GM19351 (cell line): ENCODE measurements at regions not wholly inside any gene's neighbourhood (a gene's known extent, or its start where the extent isn't known, plus 50 kb on each side); places are given as distances from the start of the nearest gene placed in this dataset.

Experiments
- ATAC-seq: cut with Tn5 transposase; IDR thresholded peaks from one replicate; pipeline ENCODE4 v1.9.1; 2021; ENCODE audit warnings: mild to moderate bottlenecking, moderate library complexity; ENCODE audit not compliant: unreplicated experiment

DNA sequence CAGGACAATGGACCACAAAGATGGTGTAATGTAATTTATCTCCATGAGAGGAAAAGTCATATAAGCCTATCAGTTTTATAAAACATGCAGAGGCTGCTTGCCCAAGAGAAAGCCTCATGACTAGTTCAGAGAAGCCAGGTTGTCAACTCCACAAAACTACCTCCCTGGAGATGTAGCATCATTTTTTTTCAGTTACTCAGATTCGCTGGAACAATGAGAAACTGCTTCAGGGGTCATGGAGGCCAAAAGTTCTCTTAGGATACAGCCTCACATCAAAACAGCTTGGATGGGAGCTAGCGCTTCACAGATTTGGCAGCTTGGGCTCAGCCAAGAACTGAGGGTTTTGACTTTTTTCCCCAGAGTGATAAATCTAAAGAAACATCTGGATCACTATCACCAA lies 263.5 kb downstream of the INSIG2 start:
- no peak for ATAC-seq

DNA sequence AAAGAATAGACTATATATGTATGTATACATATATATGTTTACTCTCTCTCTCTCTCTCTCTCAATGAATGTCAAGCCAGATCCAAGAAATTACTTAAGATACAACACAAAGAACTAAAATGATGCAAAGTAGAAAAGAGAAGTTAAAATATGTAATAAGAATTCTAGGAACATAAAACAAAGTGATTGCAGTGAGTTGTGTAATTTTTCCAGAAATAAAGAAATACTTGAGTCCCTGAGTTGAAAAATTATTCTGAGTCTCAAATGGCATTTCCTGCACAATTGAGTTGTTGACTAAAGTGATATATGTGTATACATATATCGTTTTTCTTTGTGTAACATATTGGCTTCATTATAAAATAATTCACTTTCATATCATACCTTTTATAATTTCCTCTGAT lies 262.4 kb downstream of the INSIG2 start:
- no peak for ATAC-seq

DNA sequence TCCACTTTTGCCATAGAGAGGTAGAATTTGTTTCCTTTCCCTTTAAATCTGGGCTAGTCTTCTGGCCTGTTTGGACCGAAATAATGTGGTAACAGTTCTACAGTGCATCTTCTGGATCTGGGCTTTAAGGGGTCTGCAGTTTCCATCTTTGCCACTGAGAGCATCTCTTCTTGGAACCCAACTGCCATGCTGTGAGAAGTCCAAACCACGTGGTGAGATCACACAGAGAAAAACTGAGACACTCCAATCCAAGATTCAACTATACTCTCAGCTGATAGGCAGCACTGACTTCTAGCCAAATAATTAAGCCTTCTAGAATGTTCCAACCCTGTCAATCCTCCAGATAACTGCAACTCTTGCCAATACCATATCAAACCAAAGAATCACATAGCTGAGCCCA lies 261.1 kb downstream of the INSIG2 start:
- no peak for ATAC-seq

DNA sequence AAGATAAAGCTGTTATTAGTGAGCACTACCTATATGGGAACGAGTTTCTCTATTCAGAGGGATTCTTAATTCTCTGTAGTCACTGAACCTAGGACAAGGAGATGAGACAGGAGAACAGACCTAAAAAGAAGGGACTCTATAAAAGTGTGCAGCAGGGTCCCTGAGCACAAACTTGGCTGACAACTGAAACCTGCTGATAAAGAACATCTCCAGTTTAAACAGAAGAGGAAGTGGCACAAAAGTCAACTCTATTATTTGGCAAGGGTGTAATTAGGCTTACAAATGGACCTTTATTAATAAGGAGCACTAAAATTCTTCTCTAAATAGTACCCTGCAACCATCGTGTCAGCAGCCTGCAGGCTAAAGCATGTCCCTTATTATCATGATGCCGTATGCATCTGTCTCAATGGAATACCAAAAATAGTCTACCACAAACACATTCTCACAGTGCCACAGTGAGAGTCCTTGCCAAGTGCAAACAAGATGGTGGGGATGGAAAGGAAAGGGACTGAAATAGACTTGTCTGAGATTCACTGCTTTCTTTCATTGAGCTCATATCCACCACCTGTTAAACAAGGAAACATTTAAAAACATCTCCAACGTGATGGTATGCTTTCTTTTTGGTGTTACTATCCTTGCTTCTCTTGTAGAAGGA lies 260.2 kb downstream of the INSIG2 start:
- no peak for ATAC-seq

DNA sequence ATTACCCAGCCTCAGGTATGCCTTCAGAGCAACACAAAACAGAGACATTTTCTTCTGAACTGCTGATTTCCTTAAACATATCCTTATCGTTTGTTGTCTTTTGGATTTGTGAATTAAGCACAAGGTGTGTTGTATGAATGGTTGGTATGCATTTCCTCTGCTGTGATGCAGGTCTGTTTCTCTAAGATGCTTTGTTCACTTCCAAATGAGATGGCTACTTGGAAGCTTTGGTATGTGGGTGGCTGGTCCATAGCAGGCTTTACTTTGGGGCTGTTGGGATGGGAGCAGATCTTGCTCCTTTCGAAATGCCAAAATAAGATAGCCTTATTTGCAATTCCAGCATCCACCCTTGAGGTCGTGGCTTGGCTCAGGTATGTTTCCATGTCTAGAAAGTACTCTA lies 257.2 kb downstream of the INSIG2 start:
- ATAC-seq: no peak

DNA sequence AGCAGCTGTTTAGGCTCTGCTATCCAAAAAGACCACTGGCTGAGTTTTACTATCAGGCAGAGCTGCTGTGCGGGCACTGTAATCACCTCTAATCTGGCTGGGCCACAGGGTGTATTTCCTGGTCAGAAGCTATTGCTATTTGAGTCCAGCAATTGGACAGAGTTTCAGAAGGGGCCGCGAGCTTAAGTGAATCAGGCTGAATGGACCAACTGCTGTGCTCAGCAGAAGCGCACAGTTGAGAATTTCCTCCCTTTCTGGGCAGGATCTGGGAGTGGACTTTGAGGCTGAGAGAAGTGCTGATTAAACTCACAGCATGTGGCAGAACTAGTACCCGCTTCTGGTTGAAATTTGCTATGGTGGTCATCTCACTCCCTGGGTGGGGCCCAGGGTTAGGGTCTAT lies 251.8 kb downstream of the INSIG2 start:
- ATAC-seq: no peak

DNA sequence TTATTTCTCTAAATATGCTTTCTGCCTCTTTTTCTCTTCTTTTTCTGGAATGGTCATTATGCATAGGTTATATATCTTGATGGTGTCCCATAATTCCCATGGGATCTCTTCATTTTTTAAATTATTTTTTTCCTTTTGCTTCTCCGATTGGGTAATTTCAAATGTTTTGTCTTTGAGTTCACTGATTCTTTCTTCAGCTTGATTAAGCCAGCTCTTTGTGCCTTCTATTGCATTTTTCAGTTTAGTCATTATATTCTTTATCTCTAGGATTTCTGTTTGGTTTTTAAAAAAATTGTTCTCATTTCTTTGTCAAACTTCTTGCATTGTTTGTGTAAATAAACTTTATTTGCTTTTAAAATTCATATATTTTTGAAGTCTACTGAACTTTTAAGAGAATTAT lies 251.1 kb downstream of the INSIG2 start:
- ATAC-seq: no peak

DNA sequence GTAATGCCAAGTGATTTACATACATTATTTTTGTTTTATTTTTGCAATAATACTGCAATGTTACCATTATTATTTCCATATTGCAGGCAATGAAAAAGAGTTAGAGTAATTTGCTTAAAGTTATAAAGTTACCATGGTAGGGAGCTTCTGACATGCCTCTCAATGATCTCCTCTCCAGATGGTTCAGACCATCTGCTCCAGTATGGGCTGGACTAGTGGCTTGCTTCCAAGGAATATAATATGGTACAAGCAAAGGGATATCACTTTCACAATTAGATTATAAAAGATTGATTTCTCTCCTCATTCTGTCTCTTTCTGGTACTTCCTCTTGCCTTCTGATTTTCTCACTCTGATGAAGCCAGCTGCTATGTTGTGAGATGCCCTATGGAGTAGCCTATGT lies 245.4 kb downstream of the INSIG2 start:
- no peak for ATAC-seq

DNA sequence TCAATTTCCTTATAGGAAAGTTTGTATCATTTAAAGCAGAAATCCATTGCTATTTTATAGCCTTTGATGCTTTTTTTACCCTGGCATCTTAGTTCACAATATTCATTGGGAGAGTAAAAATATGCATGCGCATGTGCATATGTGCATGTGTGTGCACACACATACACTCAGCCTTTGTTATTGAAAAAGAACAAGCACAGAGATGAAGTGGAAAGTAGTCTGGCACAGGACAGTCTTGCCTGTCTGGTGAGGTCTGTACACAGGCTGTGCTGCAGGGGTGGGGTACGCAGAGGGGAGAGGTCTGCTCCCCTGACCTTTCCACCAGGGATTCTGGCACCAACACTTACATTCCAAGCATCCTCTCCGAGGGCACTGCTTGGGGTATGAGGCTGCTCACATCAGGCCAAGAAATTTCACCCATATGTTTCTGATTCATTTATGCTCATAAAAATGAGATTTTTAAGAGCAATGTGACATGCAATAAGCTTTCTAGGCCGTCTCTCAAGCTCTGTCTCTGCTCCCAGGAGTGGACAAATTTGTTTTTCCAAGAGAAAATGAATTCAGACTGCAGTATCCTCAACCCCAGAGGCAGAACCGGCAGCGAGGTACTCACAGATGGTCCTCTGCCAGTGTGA lies 237.2 kb downstream of the INSIG2 start:
- ATAC-seq: no peak

DNA sequence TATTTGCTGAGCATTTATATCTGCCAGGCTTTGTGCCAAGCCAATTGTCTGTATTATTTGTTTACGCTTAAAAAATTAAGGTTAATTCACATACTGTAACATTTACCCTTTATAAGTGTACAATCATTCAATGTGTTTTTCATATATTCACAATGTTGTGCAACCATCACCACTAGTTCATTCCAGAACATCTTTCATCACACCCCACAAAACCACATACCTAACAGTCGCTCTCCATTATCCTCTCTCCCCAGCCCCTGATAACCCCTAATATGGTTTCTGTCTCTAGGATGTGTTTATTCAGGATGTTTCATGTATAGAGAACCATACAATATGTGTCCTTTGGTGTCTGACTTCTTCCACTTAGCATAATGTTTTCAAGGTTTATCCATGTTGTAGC lies 234.1 kb downstream of the INSIG2 start:
- no peak for ATAC-seq

DNA sequence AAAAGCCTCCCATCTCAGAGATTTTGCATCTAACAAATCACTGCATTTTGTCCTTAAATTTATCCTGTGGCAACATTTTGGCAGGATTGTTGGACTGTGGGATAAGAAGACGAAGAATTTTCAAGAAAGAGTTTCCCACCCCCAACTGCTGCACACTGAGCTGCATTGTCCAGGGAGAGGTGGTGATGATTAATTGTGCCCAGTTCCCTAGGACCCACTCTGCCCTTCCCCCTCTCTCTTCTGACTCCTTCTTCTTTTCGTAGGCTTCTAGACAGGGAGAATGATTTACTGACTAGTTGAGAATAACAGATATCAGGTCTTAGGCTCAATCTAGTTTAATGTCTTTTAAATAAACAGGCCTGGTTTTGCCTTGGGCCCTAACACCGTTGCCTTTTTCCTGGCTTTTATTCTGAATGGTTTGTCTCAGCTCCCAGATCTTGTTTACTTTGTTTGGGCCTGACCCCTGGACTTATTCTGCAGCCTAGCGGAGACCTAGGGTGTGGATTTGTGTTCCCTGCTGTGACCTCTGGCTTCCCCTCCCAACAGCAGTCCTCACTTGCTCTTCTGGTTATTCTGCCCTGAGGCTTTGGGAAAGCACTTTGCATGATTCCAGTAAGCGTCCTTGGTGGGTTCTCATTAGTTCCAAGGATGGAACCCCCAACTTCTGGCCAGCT lies 233.3 kb downstream of the INSIG2 start:
- ATAC-seq: no peak

DNA sequence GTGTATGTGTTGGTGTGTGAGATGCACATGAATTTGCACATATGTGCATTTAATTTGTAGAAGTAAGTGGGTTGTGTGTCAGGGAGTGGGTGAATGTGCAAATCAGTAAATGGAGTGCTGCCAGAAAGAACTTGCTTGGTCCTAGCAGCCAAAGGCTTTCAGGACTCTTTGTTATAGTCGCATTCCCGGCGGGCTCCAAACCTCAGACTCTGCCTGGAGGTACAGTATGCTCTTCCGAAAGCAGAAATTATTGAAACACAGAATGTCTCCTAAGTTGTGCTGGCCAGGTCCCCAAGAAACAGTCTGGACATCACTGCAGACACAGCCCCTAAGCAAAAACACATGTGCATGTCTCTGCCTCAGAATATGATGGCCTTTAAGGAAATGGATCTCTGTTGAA lies 232.4 kb downstream of the INSIG2 start:
- ATAC-seq: no peak

DNA sequence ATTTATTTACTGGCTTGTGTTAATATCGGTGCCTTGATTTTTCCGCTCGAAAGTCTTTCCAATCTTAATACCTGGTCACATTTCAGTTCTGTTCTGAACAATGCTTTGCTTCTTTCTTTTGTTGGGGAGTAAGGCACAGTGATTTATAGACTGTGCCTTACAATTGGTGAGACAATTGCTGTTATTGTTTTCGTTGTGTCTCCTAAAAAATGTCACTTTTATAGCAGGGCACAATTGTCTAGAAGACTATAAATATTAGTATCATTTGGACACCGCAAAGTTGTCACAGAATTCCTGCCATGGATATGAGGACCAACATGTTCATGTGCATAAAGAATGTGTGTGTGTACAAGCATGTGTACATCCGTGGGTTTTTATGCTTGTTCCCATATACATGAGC lies 231.9 kb downstream of the INSIG2 start:
- ATAC-seq: no peak

DNA sequence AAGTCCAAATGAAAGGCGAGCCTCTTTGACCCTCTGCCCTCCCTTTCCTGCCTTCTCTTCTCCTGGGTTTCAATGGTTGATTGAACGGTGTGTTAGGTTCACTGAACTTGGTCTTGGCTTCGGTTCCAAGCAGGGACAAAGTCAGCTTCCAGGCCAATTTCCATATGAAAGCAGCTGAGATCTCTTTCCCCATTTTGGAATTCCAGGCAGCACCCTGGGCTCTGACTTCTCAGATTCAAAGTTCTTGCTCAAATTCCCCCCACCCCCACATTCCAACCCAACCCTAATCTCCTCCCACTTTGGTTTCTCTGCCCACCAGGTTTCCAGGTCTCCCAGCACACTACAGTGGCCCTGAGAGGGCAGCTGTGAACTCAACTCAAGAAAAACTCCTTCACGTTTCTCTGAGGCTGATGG lies 231.0 kb downstream of the INSIG2 start:
- ATAC-seq: no peak

DNA sequence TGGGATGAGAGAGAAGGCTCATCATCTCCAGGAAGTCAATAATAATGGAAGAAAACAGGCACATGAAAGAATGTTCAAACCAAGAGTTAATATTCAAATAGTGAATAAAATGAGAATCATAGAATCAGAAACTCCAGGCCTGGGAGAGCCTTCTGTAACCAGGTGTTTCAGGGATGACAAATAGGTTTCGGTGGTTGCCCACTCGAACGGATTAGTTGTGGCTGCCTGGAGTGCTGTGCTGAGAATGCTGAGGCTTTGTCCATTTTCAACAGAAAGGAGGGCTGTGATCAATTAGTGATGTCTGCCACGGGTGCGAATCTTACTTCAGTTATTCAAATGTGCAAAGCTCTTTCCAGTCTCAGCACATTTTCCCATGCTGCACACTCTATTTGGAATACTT lies 227.3 kb downstream of the INSIG2 start:
- no peak for ATAC-seq

DNA sequence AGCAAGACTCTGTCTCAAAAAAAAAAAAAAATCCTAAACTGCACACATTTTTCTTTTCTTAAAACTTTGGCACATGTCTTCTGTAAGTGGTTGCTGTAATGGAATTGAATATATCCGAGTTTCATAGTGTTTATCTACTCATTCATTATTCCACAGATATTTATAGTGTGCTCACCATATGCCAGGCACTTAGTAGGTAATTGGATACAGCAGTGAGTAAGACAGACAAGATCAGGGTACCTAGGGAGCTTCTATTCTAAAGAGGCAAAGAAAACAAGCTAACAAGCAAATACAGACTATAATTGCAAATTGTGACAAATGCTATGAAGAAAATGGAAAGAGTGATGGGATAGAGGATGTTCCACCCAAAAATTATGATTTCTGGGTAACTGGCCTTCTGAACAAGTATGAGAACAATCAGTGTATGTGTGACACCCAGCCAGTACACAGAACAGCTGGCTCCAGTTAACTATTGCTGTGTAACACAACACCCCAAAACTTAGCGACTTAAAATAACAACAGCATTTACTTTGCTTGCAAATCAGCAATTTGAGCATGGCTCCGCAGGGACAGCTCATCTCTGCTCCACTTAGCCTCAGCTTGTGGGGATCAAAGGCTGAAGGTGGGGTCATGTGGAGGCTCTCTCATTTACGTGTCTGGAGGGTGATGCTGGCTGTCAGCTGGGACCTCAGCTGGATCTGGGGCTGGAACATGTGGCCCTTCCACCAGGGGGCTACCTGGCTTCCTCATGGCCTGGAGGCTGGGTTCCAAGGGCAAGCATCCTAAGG lies 224.9 kb downstream of the INSIG2 start:
- ATAC-seq: no peak

DNA sequence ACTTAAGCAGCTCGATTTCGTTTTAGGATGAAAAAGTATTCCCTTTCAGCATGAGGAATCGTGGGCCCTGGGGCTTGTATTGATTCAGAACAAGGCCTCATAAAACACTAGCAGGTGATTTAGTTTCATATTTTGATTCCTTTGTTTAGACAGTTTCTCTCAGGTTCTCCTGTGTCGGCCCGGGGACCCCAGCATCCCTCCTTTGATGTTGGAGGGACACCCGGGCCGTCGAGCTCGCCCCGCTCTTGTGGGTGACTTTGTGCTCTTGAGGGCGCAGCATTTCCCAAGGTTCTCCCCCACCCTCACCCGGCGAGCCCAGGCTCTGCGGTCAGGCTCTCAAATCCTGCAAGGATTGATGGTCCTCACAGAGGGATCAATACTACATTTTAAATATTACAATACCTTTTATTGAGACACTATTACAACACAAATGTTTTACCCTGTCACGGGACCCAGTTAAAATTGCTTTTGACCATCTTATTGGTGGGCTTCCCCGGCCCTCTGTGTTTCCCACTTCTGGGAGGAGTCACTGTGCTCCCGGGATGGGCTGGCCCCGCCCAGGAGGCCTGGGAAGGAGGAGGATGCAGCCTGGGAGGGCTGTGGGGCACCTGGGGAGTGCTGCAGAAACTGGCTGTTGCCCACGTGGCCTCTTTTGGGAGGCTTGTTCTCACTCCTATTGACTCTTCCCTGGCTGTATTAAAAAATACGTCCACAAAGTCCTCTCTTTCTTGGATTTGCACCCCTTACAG lies 222.6 kb downstream of the INSIG2 start:
- ATAC-seq: no peak

DNA sequence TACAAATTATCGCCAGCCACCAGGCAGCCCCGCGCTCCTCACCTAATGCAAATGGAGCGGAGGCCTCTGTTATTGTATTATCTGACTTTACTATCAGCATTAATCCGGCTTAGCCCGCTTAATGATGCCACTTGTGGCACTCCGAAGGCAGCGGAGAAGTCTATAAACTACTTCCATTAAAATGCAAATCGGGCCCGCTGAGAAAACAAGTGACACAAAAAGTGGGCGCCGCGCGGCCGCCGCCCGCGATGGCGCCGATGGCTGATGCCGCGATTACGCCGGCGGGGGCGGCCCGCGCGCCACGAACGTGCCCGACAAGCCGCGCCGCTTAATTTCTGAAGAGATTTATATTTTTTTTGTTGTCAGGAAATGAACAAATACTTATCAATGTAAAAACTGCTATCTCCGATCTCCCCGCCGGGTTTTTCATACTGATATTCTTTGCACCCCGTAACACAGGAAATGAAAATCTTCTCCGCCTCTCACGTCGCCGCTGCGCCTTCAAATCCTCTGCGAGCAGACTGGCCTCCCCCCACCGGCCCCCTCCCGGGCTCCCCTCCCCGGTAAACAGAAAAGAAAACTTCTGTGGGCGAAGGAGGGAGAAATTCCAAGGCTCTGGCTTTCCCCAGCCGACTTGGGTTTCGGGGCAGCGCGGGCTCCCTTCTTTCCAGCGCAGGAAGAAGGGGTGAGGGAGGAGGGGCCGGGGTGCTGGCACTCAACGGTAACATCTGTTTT lies 221.8 kb downstream of the INSIG2 start:
- ATAC-seq: peak; percentile 77

DNA sequence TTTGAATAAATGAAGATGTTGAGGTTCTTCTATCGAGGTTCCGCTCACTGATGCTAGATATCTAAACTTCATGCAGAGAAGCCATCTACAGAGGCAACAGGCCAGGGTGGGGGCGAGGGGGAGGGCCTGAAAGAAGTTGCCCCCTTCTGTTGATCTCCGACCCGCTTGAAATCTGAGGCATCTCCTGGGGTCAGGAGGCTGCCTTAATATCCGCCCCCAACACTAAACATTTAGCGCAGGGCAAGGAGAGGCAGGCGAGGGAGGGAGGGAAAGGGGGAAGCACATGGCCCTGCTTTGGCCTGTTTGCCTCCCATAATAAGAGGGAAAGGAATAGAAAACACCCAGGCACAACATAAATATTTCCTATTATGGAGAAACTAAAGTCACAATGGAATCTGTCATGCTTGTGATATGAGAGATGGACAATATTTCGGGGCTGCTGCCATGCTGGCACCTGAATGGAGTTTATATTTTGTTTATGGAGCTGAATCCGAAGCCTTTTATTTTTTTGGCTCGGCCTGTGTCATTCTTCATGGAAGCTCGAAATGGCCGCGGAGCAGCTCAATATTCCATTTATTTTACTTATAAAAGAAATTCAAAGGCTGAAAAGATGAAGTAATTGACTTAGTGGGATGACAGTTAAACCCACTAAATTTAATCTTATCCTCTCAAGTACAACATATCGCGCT lies 221.1 kb downstream of the INSIG2 start:
- ATAC-seq: no peak

DNA sequence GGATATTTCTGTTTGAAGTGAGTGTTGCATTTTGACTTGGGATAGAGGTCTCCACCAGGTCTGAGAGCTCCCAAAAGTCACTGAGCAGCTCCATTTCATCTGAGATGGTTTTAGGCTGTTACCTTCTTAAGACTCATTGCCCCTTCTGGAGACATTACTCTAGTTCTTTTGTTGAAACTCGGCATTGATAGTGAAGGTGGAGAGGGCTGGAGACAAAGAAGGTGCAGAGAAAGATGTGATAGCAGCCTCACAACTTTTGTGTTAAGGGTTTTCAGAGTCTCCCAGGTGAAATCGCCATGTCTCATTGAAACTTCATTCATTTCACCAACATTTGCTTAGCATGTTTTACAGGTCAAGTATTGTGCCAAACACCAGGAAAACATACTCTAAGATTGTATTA lies 219.6 kb downstream of the INSIG2 start:
- no peak for ATAC-seq
